ENCODE measurements at regions not wholly inside any gene's neighbourhood (a gene's known extent, or its start where the extent isn't known, plus 50 kb on each side); places are given as distances from the start of the nearest gene placed in this dataset.

DNA sequence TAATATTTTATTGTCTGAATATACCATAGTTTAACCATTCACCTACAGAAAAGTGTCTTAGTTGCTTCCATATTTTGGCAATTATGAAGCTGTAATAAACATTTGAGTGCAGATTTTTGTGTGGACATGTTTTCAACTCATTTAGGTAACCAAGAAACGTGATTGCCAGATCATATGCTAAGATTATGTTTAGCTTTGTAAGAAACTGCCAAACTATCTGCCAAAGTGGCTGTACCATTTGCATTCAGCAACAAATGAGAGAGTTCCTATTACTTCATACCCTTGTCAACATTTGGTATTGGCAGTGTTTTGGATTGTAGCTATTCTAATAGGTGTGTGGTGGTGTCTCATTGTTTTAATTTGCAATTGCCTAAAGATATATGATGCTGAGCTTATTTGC, 233.5 kb downstream of the TMEM26 start:
- TF ChIP-seq POLR2AphosphoS5 (IDR thresholded peaks at IDR 0.05) (no peak), EP300 (IDR thresholded peaks at IDR 0.05) (no peak)
- TF ChIP-seq, protein P1, sequence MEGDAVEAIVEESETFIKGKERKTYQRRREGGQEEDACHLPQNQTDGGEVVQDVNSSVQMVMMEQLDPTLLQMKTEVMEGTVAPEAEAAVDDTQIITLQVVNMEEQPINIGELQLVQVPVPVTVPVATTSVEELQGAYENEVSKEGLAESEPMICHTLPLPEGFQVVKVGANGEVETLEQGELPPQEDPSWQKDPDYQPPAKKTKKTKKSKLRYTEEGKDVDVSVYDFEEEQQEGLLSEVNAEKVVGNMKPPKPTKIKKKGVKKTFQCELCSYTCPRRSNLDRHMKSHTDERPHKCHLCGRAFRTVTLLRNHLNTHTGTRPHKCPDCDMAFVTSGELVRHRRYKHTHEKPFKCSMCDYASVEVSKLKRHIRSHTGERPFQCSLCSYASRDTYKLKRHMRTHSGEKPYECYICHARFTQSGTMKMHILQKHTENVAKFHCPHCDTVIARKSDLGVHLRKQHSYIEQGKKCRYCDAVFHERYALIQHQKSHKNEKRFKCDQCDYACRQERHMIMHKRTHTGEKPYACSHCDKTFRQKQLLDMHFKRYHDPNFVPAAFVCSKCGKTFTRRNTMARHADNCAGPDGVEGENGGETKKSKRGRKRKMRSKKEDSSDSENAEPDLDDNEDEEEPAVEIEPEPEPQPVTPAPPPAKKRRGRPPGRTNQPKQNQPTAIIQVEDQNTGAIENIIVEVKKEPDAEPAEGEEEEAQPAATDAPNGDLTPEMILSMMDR (IDR thresholded peaks at IDR 0.05) = no peak
